ENCODE measurements at regions not wholly inside any gene's neighbourhood (a gene's known extent, or its start where the extent isn't known, plus 50 kb on each side); places are given as distances from the start of the nearest gene placed in this dataset.

- H2BK5ac ChIP-seq (ENCODE audit: low read length), result no peak overlapping the region
- no peak overlapping the region for H3K14ac ChIP-seq (ENCODE audit: low read length)
- no peak overlapping the region for H4K8ac ChIP-seq (ENCODE audit: low read depth, low read length)
- H3K18ac ChIP-seq (ENCODE audit: low read length), result no peak overlapping the region
- H2AK5ac ChIP-seq (ENCODE audit: low read depth, low read length), result no peak overlapping the region
- no peak for DNase-seq (ENCODE audit: low spot score)
- H4K91ac ChIP-seq (ENCODE audit: low read depth, low read length, poor library complexity), result no peak overlapping the region
- H3K4me3 ChIP-seq (ENCODE audit: low read length in 2 of 2), result no peak overlapping the region
- no CpG with 5 or more reads among the region's 5 CpGs for WGBS, 2 donors (ENCODE audit: extremely low coverage in 2 of 2, insufficient read length in 2 of 2, insufficient replicate concordance in 1 of 2)
- H3K23ac ChIP-seq (ENCODE audit: low read depth, low read length, poor library complexity), result no peak overlapping the region
- H3K4ac ChIP-seq (ENCODE audit: low read length), result no peak overlapping the region
- H2AFZ ChIP-seq (ENCODE audit: low read length), result no peak overlapping the region
- H3K4me2 ChIP-seq (ENCODE audit: insufficient read depth, low read length, poor library complexity, severe bottlenecking), result no peak overlapping the region
- no peaks in the 10 kb centered on the region for H3K79me1 ChIP-seq (ENCODE audit: low read depth, low read length)
- no peak overlapping the region for H3K27ac ChIP-seq (replicated peaks; ENCODE audit: low read length)
- H2BK120ac ChIP-seq (ENCODE audit: low read depth, low read length), result no peak overlapping the region
- no peaks in the 10 kb centered on the region for H3K36me3 ChIP-seq (replicated peaks in 1 of 2; ENCODE audit: control insufficient read depth in 2 of 2, insufficient read depth in 2 of 2, low read length in 2 of 2)
- no peak overlapping the region for H3K9ac ChIP-seq (ENCODE audit: low read depth, low read length, poor library complexity)
- H3K9me3 ChIP-seq (replicated peaks in 1 of 2; ENCODE audit: control insufficient read depth in 2 of 2, insufficient read depth in 1 of 2, low read depth in 1 of 2, low read length in 2 of 2), result no peaks in the 10 kb centered on the region
- H3K4me1 ChIP-seq (ENCODE audit: control insufficient read depth in 2 of 2, insufficient read depth in 1 of 2, low read depth in 1 of 2, low read length in 2 of 2), result no peaks in the 10 kb centered on the region
- no peaks in the 10 kb centered on the region for H3K27me3 ChIP-seq (ENCODE audit: control insufficient read depth in 3 of 3, insufficient read depth in 3 of 3, low read depth in 1 of 3, low read length in 3 of 3)
- no peak overlapping the region for H2BK15ac ChIP-seq (ENCODE audit: low read length)
- no peak overlapping the region for H2BK12ac ChIP-seq (ENCODE audit: low read length)
Measured at GRCh38 chr18:39184176-39184575, 1618.6 kb upstream of the CELF4 start.

GRCh38 chr18:39178166-39178565 lies 1612.6 kb upstream of the CELF4 start:
- H2BK15ac ChIP-seq (ENCODE audit: low read length), result no peak overlapping the region
- H2BK120ac ChIP-seq (ENCODE audit: low read depth, low read length), result no peak overlapping the region
- no CpG with 5 or more reads among the region's 2 CpGs for WGBS, 2 donors (ENCODE audit: extremely low coverage in 2 of 2, insufficient read length in 2 of 2, insufficient replicate concordance in 1 of 2)
- no peaks in the 10 kb centered on the region for H3K36me3 ChIP-seq (replicated peaks in 1 of 2; ENCODE audit: control insufficient read depth in 2 of 2, insufficient read depth in 2 of 2, low read length in 2 of 2)
- no peaks in the 10 kb centered on the region for H3K9me3 ChIP-seq (replicated peaks in 1 of 2; ENCODE audit: control insufficient read depth in 2 of 2, insufficient read depth in 1 of 2, low read depth in 1 of 2, low read length in 2 of 2)
- H3K4ac ChIP-seq (ENCODE audit: low read length), result no peak overlapping the region
- no peak overlapping the region for H3K18ac ChIP-seq (ENCODE audit: low read length)
- H3K27ac ChIP-seq (replicated peaks; ENCODE audit: low read length), result no peak overlapping the region
- H2AK5ac ChIP-seq (ENCODE audit: low read depth, low read length), result no peak overlapping the region
- H3K27me3 ChIP-seq (ENCODE audit: control insufficient read depth in 3 of 3, insufficient read depth in 3 of 3, low read depth in 1 of 3, low read length in 3 of 3), result no peaks in the 10 kb centered on the region
- DNase-seq (ENCODE audit: low spot score), result no peak
- no peak overlapping the region for H2BK5ac ChIP-seq (ENCODE audit: low read length)
- H3K14ac ChIP-seq (ENCODE audit: low read length), result no peak overlapping the region
- H3K4me3 ChIP-seq (ENCODE audit: low read length in 2 of 2), result no peak overlapping the region
- H3K79me1 ChIP-seq (ENCODE audit: low read depth, low read length), result no peaks in the 10 kb centered on the region
- H3K9ac ChIP-seq (ENCODE audit: low read depth, low read length, poor library complexity), result no peak overlapping the region
- H4K8ac ChIP-seq (ENCODE audit: low read depth, low read length), result no peak overlapping the region
- no peak overlapping the region for H4K91ac ChIP-seq (ENCODE audit: low read depth, low read length, poor library complexity)
- no peak overlapping the region for H2AFZ ChIP-seq (ENCODE audit: low read length)
- H3K23ac ChIP-seq (ENCODE audit: low read depth, low read length, poor library complexity), result no peak overlapping the region
- no peaks in the 10 kb centered on the region for H3K4me1 ChIP-seq (ENCODE audit: control insufficient read depth in 2 of 2, insufficient read depth in 1 of 2, low read depth in 1 of 2, low read length in 2 of 2)
- H2BK12ac ChIP-seq (ENCODE audit: low read length), result no peak overlapping the region
- H3K4me2 ChIP-seq (ENCODE audit: insufficient read depth, low read length, poor library complexity, severe bottlenecking), result no peak overlapping the region

GRCh38 chr18:39172695-39173421 lies 1607.3 kb upstream of the CELF4 start:
- no peak for DNase-seq (ENCODE audit: low spot score)
- Histone ChIP-seq H3K4me2 (ENCODE audit: insufficient read depth, low read length, poor library complexity, severe bottlenecking) (no peak overlapping the region), H2BK12ac (ENCODE audit: low read length) (no peak overlapping the region), H3K18ac (ENCODE audit: low read length) (no peak overlapping the region), H3K23ac (ENCODE audit: low read depth, low read length, poor library complexity) (no peak overlapping the region), H3K36me3 (replicated peaks in 1 of 2; ENCODE audit: control insufficient read depth in 2 of 2, insufficient read depth in 2 of 2, low read length in 2 of 2) (no peaks in the 10 kb centered on the region), H3K9me3 (replicated peaks in 1 of 2; ENCODE audit: control insufficient read depth in 2 of 2, insufficient read depth in 1 of 2, low read depth in 1 of 2, low read length in 2 of 2) (no peaks in the 10 kb centered on the region), H3K9ac (ENCODE audit: low read depth, low read length, poor library complexity) (no peak overlapping the region), H2AK5ac (ENCODE audit: low read depth, low read length) (no peak overlapping the region), H4K8ac (ENCODE audit: low read depth, low read length) (no peak overlapping the region), H3K4me1 (ENCODE audit: control insufficient read depth in 2 of 2, insufficient read depth in 1 of 2, low read depth in 1 of 2, low read length in 2 of 2) (no peaks in the 10 kb centered on the region), H3K27ac (replicated peaks; ENCODE audit: low read length) (no peak overlapping the region), H3K14ac (ENCODE audit: low read length) (no peak overlapping the region), H2BK15ac (ENCODE audit: low read length) (no peak overlapping the region), H3K79me1 (ENCODE audit: low read depth, low read length) (no peaks in the 10 kb centered on the region), H3K27me3 (ENCODE audit: control insufficient read depth in 3 of 3, insufficient read depth in 3 of 3, low read depth in 1 of 3, low read length in 3 of 3) (no peaks in the 10 kb centered on the region), H3K4ac (ENCODE audit: low read length) (no peak overlapping the region), H2BK120ac (ENCODE audit: low read depth, low read length) (no peak overlapping the region), H4K91ac (ENCODE audit: low read depth, low read length, poor library complexity) (no peak overlapping the region), H2BK5ac (ENCODE audit: low read length) (no peak overlapping the region), H3K4me3 (ENCODE audit: low read length in 2 of 2) (no peak overlapping the region), H2AFZ (ENCODE audit: low read length) (no peak overlapping the region)
- WGBS, 2 donors (ENCODE audit: extremely low coverage in 2 of 2, insufficient read length in 2 of 2, insufficient replicate concordance in 1 of 2), result no CpG with 5 or more reads among the region's 4 CpGs

GRCh38 chr18:39168723-39169122 lies 1603.1 kb upstream of the CELF4 start:
- no peak overlapping the region for H3K9ac ChIP-seq (ENCODE audit: low read depth, low read length, poor library complexity)
- no peaks in the 10 kb centered on the region for H3K27me3 ChIP-seq (ENCODE audit: control insufficient read depth in 3 of 3, insufficient read depth in 3 of 3, low read depth in 1 of 3, low read length in 3 of 3)
- H3K36me3 ChIP-seq (replicated peaks in 1 of 2; ENCODE audit: control insufficient read depth in 2 of 2, insufficient read depth in 2 of 2, low read length in 2 of 2), result no peaks in the 10 kb centered on the region
- no peak overlapping the region for H2AK5ac ChIP-seq (ENCODE audit: low read depth, low read length)
- H3K18ac ChIP-seq (ENCODE audit: low read length), result no peak overlapping the region
- no peak overlapping the region for H3K23ac ChIP-seq (ENCODE audit: low read depth, low read length, poor library complexity)
- no peak overlapping the region for H4K8ac ChIP-seq (ENCODE audit: low read depth, low read length)
- no peak overlapping the region for H2BK5ac ChIP-seq (ENCODE audit: low read length)
- no peak overlapping the region for H3K14ac ChIP-seq (ENCODE audit: low read length)
- no peak overlapping the region for H2BK12ac ChIP-seq (ENCODE audit: low read length)
- no peak for DNase-seq (ENCODE audit: low spot score)
- no peaks in the 10 kb centered on the region for H3K9me3 ChIP-seq (replicated peaks in 1 of 2; ENCODE audit: control insufficient read depth in 2 of 2, insufficient read depth in 1 of 2, low read depth in 1 of 2, low read length in 2 of 2)
- no peak overlapping the region for H4K91ac ChIP-seq (ENCODE audit: low read depth, low read length, poor library complexity)
- H2BK120ac ChIP-seq (ENCODE audit: low read depth, low read length), result no peak overlapping the region
- H3K4me3 ChIP-seq (ENCODE audit: low read length in 2 of 2), result no peak overlapping the region
- WGBS, 2 donors (ENCODE audit: extremely low coverage in 2 of 2, insufficient read length in 2 of 2, insufficient replicate concordance in 1 of 2), result no CpG with 5 or more reads among the region's 1 CpG
- no peak overlapping the region for H2AFZ ChIP-seq (ENCODE audit: low read length)
- no peak overlapping the region for H2BK15ac ChIP-seq (ENCODE audit: low read length)
- H3K79me1 ChIP-seq (ENCODE audit: low read depth, low read length), result no peaks in the 10 kb centered on the region
- no peaks in the 10 kb centered on the region for H3K4me1 ChIP-seq (ENCODE audit: control insufficient read depth in 2 of 2, insufficient read depth in 1 of 2, low read depth in 1 of 2, low read length in 2 of 2)
- no peak overlapping the region for H3K27ac ChIP-seq (replicated peaks; ENCODE audit: low read length)
- no peak overlapping the region for H3K4ac ChIP-seq (ENCODE audit: low read length)
- no peak overlapping the region for H3K4me2 ChIP-seq (ENCODE audit: insufficient read depth, low read length, poor library complexity, severe bottlenecking)

Measured in neuronal stem cell (in vitro differentiated cells).